CD4-positive, alpha-beta T cell (primary cell): ENCODE measurements at regions not wholly inside any gene's neighbourhood (a gene's known extent, or its start where the extent isn't known, plus 50 kb on each side); places are given as distances from the start of the nearest gene placed in this dataset.

Source experiments
- ATAC-seq: fragments of 200-7000 bp; cut with Tn5 transposase; one replicate; pipeline ENCODE4 v1.10.0; 2022; ENCODE audit warnings: mild to moderate bottlenecking; ENCODE audit not compliant: poor library complexity
- CTCF ChIA-PET: fragments of 350-600 bp; sonication (Branson Sonifier 250); formaldehyde crosslinking; loops from one replicate; lab custom pipeline; 2021; ENCODE audit warnings: antibody characterized with exemption, inconsistent platforms; lab: Charles Lee
- POLR2A ChIA-PET: fragments of 350-600 bp; sonication (Branson Sonifier 250); formaldehyde crosslinking; loops from one replicate; lab custom pipeline; 2021; ENCODE audit warnings: antibody characterized with exemption, inconsistent platforms; lab: Charles Lee
- DNase-seq, 14 experiments: peaks; one replicate each; pipeline ENCODE4 v3.0.0-alpha.2; 2013 to 2020; ENCODE audit warnings: mixed read lengths in 2 of 14
- H3K27ac ChIP-seq, 2 donors: one replicate each; pipeline versions ENCODE4 v1.5.1 to v1.7.0; 2013; ENCODE audit warnings: low read length in 2 of 2, low read depth in 1 of 2, mild to moderate bottlenecking in 1 of 2
- H3K27me3 ChIP-seq, 2 experiments: 1 replicate in 1 of 2; 2 replicates in 1 of 2; pipeline versions ENCODE4 v1.6.1 to v1.7.0; 2013; ENCODE audit warnings: low read length in 2 of 2, control low read depth in 1 of 2, mild to moderate bottlenecking in 1 of 2, moderate library complexity in 1 of 2; ENCODE audit not compliant: insufficient read depth in 2 of 2, control insufficient read depth in 1 of 2
- H3K36me3 ChIP-seq: one replicate; pipeline ENCODE4 v1.6.1; 2013; ENCODE audit warnings: low read length, control low read depth; ENCODE audit not compliant: insufficient read depth
- H3K4me1 ChIP-seq: one replicate; pipeline ENCODE4 v1.6.1; 2013; ENCODE audit warnings: low read length, control low read depth; ENCODE audit not compliant: insufficient read depth
- H3K4me3 ChIP-seq: one replicate; pipeline ENCODE4 v1.5.1; 2013; ENCODE audit warnings: mild to moderate bottlenecking, low read length, moderate library complexity
- H3K9me3 ChIP-seq, 2 experiments: 1 replicate in 1 of 2; 2 replicates in 1 of 2; pipeline versions ENCODE4 v1.6.1 to v1.7.0; 2013; ENCODE audit warnings: low read length in 2 of 2, mild to moderate bottlenecking in 2 of 2, control low read depth in 1 of 2, moderate library complexity in 1 of 2; ENCODE audit not compliant: control insufficient read depth in 1 of 2, insufficient read depth in 1 of 2
- H3K27ac Mint-ChIP-seq: one replicate; pipeline ENCODE4 v1.8.0; 2020; ENCODE audit warnings: mixed read lengths
- H3K27me3 Mint-ChIP-seq: one replicate; pipeline ENCODE4 v1.8.0; 2021; ENCODE audit warnings: mixed read lengths
- H3K36me3 Mint-ChIP-seq: one replicate; pipeline ENCODE4 v1.8.0; 2021; ENCODE audit warnings: low read depth, mixed read lengths
- H3K4me1 Mint-ChIP-seq: one replicate; pipeline ENCODE4 v1.8.0; 2021; ENCODE audit warnings: low read depth, mixed read lengths
- H3K4me3 Mint-ChIP-seq: one replicate; pipeline ENCODE4 v1.8.0; 2020; ENCODE audit warnings: mild to moderate bottlenecking, mixed read lengths
- H3K9me3 Mint-ChIP-seq: one replicate; pipeline ENCODE4 v1.8.0; 2020; ENCODE audit warnings: mixed read lengths
- CTCF ChIP-seq: fragments of 200-600 bp; IDR thresholded peaks from one replicate; pipeline ENCODE4 v1.8.0; 2022; ENCODE audit warnings: antibody characterized with exemption, mild to moderate bottlenecking
- intact Hi-C, 2 experiments: fragments of 100-400 bp; cut with DNase I in 1 of 2; cut with micrococcal nuclease in 1 of 2; formaldehyde crosslinking; loops; one replicate each; pipeline versions ENCODE4 v1.15.1 to v1.9.0; 2023 to 2025; cut with DNase I, micrococcal nuclease

GRCh38 chr7:16284581-16284980 is 136.8 kb downstream of the CRPPA start:
- H3K4me3 Mint-ChIP-seq: no peak overlapping the region
- POLR2A ChIA-PET: no interaction called here
- Histone ChIP-seq H3K9me3 (no peaks in the 10 kb centered on the region), H3K27ac (no peak overlapping the region), H3K4me3 (no peak overlapping the region), H3K36me3 (no peaks in the 10 kb centered on the region), H3K27me3 (no peaks in the 10 kb centered on the region), H3K4me1 (no peaks in the 10 kb centered on the region)
- H3K4me1 Mint-ChIP-seq: no peaks in the 10 kb centered on the region
- intact Hi-C loops: no loop called here
- no peak for DNase-seq
- no peak for ATAC-seq
- peaks cover 9% of the 10 kb centered on the region for H3K9me3 Mint-ChIP-seq
- H3K36me3 Mint-ChIP-seq: no peaks in the 10 kb centered on the region
- TF ChIP-seq CTCF: no peak
- CTCF ChIA-PET: no interaction called here
- H3K27me3 Mint-ChIP-seq: no peaks in the 10 kb centered on the region
- H3K27ac Mint-ChIP-seq: no peak overlapping the region

GRCh38 chr7:16278167-16278787 is 143.1 kb downstream of the CRPPA start:
- Mint-ChIP-seq H3K27me3 (no peaks in the 10 kb centered on the region), H3K27ac (no peak overlapping the region), H3K9me3 (no peaks in the 10 kb centered on the region), H3K4me1 (no peaks in the 10 kb centered on the region), H3K4me3 (no peak overlapping the region), H3K36me3 (no peaks in the 10 kb centered on the region)
- H3K27me3 ChIP-seq: no peaks in the 10 kb centered on the region
- H3K4me3 ChIP-seq: no peak overlapping the region
- ChIA-PET CTCF (no interaction called here), POLR2A (interaction anchor here (0.7 kb wide), 1 partner anchor 359 kb away, joined by 3 read pairs; no protein-coding TSS in a partner anchor)
- no peak for DNase-seq
- intact Hi-C loops: no loop called here
- no peaks in the 10 kb centered on the region for H3K9me3 ChIP-seq
- no peak for TF ChIP-seq CTCF
- H3K27ac ChIP-seq: no peak overlapping the region
- H3K36me3 ChIP-seq: no peaks in the 10 kb centered on the region
- no peak for ATAC-seq
- H3K4me1 ChIP-seq: no peaks in the 10 kb centered on the region

GRCh38 chr7:16271990-16272665 is 149.2 kb downstream of the CRPPA start:
- intact Hi-C loops: no loop called here
- Mint-ChIP-seq H3K27ac (no peak overlapping the region), H3K4me1 (no peaks in the 10 kb centered on the region), H3K36me3 (no peaks in the 10 kb centered on the region), H3K9me3 (no peaks in the 10 kb centered on the region), H3K4me3 (no peak overlapping the region), H3K27me3 (no peaks in the 10 kb centered on the region)
- no peak overlapping the region for H3K27ac ChIP-seq
- no peak overlapping the region for H3K4me3 ChIP-seq
- CTCF ChIA-PET: no interaction called here
- H3K27me3 ChIP-seq: no peaks in the 10 kb centered on the region
- no peaks in the 10 kb centered on the region for H3K4me1 ChIP-seq
- H3K9me3 ChIP-seq: no peaks in the 10 kb centered on the region
- ATAC-seq (no peak), DNase-seq (no peak)
- H3K36me3 ChIP-seq: no peaks in the 10 kb centered on the region
- no peak for TF ChIP-seq CTCF
- POLR2A ChIA-PET: no interaction called here
